B cell (primary cell): ENCODE measurements at regions not wholly inside any gene's neighbourhood (a gene's known extent, or its start where the extent isn't known, plus 50 kb on each side); places are given as distances from the start of the nearest gene placed in this dataset.

Experiments
- ATAC-seq: fragments of 200-7000 bp; cut with Tn5 transposase; one replicate; pipeline ENCODE4 v1.10.0; 2021; ENCODE audit warnings: low read depth, mild to moderate bottlenecking, moderate number of reproducible peaks, moderate library complexity
- CTCF ChIA-PET: fragments of 350-600 bp; sonication (Branson Sonifier 250); formaldehyde crosslinking; loops from one replicate; lab custom pipeline; 2021; ENCODE audit warnings: antibody characterized with exemption, inconsistent platforms; lab: Charles Lee
- POLR2A ChIA-PET: fragments of 350-600 bp; sonication (Branson Sonifier 250); formaldehyde crosslinking; loops from one replicate; lab custom pipeline; 2021; ENCODE audit warnings: antibody characterized with exemption; lab: Charles Lee
- DNase-seq: peaks from one replicate; pipeline ENCODE4 v3.0.0; 2013
- H2AFZ ChIP-seq: 2 replicates; pipeline ENCODE4 v1.6.1; 2012; ENCODE audit warnings: mild to moderate bottlenecking, low read depth, low read length; ENCODE audit not compliant: insufficient read depth, poor library complexity, severe bottlenecking
- H3K27ac ChIP-seq, 2 donors: 1 replicate in 1 of 2; 2 replicates in 1 of 2; pipeline ENCODE4 v1.5.1; 2012 to 2013; ENCODE audit warnings: low read length in 2 of 2, mild to moderate bottlenecking in 2 of 2, moderate library complexity in 1 of 2
- H3K27me3 ChIP-seq, 4 experiments: fragments of 200-600 bp in 1 of 4; sonication (generic) in 1 of 4; replicated peaks in 1 of 4; 1 replicate in 2 of 4; 2 replicates in 2 of 4; pipeline versions ENCODE4 v1.6.1 to v1.7.0; 2013 to 2016; ENCODE audit warnings: low read length in 3 of 4, mild to moderate bottlenecking in 2 of 4, mixed read lengths in 1 of 4, moderate library complexity in 1 of 4; ENCODE audit not compliant: insufficient read depth in 4 of 4, control insufficient read depth in 3 of 4; ENCODE audit errors: control extremely low read depth in 1 of 4
- H3K36me3 ChIP-seq, 2 experiments: replicated peaks in 1 of 2; 1 replicate in 1 of 2; 2 replicates in 1 of 2; pipeline versions ENCODE4 v1.6.1 to v1.7.1; 2013; ENCODE audit warnings: low read length in 1 of 2; ENCODE audit not compliant: insufficient read depth in 2 of 2, control insufficient read depth in 1 of 2; ENCODE audit errors: control extremely low read depth in 1 of 2, extremely low read depth in 1 of 2
- H3K4me1 ChIP-seq, 2 donors: fragments of 200-600 bp in 1 of 2; sonication (generic) in 1 of 2; 1 replicate in 1 of 2; 2 replicates in 1 of 2; pipeline versions ENCODE4 v1.5.1 to v1.6.1; 2013 to 2017; ENCODE audit warnings: low read length in 2 of 2; ENCODE audit not compliant: control insufficient read depth in 2 of 2, insufficient read depth in 2 of 2
- H3K4me2 ChIP-seq: replicated peaks from 2 replicates; pipeline ENCODE3; 2012; ENCODE audit warnings: mild to moderate bottlenecking, low read depth, low read length; ENCODE audit not compliant: poor library complexity, severe bottlenecking
- H3K4me3 ChIP-seq, 5 experiments: fragments of 200-600 bp in 1 of 5; sonication (generic) in 1 of 5; 1 replicate in 3 of 5; 2 replicates in 2 of 5; pipeline versions ENCODE4 v1.5.1 to v1.7.0; 2011 to 2016; ENCODE audit warnings: low read length in 4 of 5, mild to moderate bottlenecking in 4 of 5, low read depth in 2 of 5, control low read depth in 1 of 5, moderate library complexity in 1 of 5; ENCODE audit not compliant: insufficient read depth in 1 of 5; ENCODE audit errors: control extremely low read depth in 1 of 5, extremely low read depth in 1 of 5
- H3K79me2 ChIP-seq: fragments of 200-600 bp; sonication (generic); one replicate; pipeline ENCODE4 v1.6.0; 2016; ENCODE audit warnings: low read length; ENCODE audit not compliant: control insufficient read depth, insufficient read depth
- H3K9ac ChIP-seq: fragments of 200-600 bp; sonication (generic); 2 replicates; pipeline ENCODE4 v1.6.1; 2017; ENCODE audit warnings: mild to moderate bottlenecking, low read length, moderate library complexity
- H3K9me3 ChIP-seq, 3 donors: one replicate each; pipeline versions ENCODE4 v1.6.1 to v1.7.1; 2013; ENCODE audit warnings: low read length in 2 of 3; ENCODE audit not compliant: control insufficient read depth in 2 of 3, insufficient read depth in 1 of 3; ENCODE audit errors: control extremely low read depth in 1 of 3
- H4K20me1 ChIP-seq: 2 replicates; pipeline ENCODE4 v1.6.0; 2012; ENCODE audit warnings: mild to moderate bottlenecking, low read length; ENCODE audit not compliant: insufficient read depth, control insufficient read depth, poor library complexity, severe bottlenecking
- H3K27ac Mint-ChIP-seq: one replicate; pipeline ENCODE4 v1.8.0; 2021; ENCODE audit warnings: mixed read lengths
- H3K27me3 Mint-ChIP-seq: one replicate; pipeline ENCODE4 v1.8.0; 2021; ENCODE audit warnings: mixed read lengths
- H3K4me1 Mint-ChIP-seq: one replicate; pipeline ENCODE4 v1.8.0; 2021; ENCODE audit warnings: mixed read lengths
- H3K4me3 Mint-ChIP-seq: one replicate; pipeline ENCODE4 v1.8.0; 2021; ENCODE audit warnings: mixed read lengths
- H3K9me3 Mint-ChIP-seq: one replicate; pipeline ENCODE4 v1.8.0; 2022; ENCODE audit warnings: mixed read lengths; ENCODE audit not compliant: insufficient read depth
- EZH2 ChIP-seq: IDR thresholded peaks from 2 replicates; pipeline ENCODE4 v1.6.1; 2012; ENCODE audit warnings: borderline replicate concordance, low read depth, mild to moderate bottlenecking, moderate library complexity, low read length; ENCODE audit not compliant: insufficient read depth, poor library complexity, severe bottlenecking
- WGBS: methylation state at CpG from one replicate; pipeline ENCODE4 v1.1.5; 2013; ENCODE audit warnings: missing lambda C conversion rate; ENCODE audit not compliant: insufficient coverage; 5-methylcytosine and 5-hydroxymethylcytosine counted together
- intact Hi-C: fragments of 100-400 bp; cut with micrococcal nuclease; formaldehyde crosslinking; loops from one replicate; pipeline ENCODE4 v1.10.0; 2022
- TF ChIP-seq, protein P1 (sequence below): fragments of 200-600 bp; IDR thresholded peaks from one replicate; pipeline ENCODE4 v1.8.0; 2022; ENCODE audit warnings: antibody characterized with exemption, mild to moderate bottlenecking

DNA sequence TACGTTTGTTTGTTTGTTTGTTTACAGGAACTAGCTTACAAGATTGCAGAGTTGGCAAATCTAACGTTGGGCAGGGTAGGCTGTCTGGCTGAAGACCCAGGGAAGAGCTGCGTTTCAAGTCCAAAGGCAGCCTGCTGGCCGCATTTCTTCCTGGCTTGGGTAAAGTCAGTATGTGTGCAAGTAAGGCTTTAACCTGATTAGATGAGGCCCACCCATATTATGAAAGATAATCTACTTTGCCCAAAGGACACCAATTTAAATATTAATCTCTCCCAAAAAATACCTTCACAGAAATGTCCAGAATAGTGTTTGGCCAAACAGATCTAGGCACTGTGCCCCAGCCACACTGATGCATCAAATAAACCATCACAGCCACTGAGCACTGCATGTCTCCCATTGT lies 228.9 kb upstream of the HABP2 start:
- 80% methylated on average over 3 of the region's 4 CpGs for WGBS
- H3K4me2 ChIP-seq = no peak overlapping the region
- no peak overlapping the region for H2AFZ ChIP-seq
- intact Hi-C loops = no loop called here
- no peak overlapping the region for H3K27ac ChIP-seq
- Mint-ChIP-seq H3K4me1 (peaks cover 18% of the 10 kb centered on the region), H3K27ac (no peak overlapping the region), H3K9me3 (no peaks in the 10 kb centered on the region), H3K4me3 (no peak overlapping the region), H3K27me3 (peaks cover 13% of the 10 kb centered on the region)
- TF ChIP-seq, protein P1, sequence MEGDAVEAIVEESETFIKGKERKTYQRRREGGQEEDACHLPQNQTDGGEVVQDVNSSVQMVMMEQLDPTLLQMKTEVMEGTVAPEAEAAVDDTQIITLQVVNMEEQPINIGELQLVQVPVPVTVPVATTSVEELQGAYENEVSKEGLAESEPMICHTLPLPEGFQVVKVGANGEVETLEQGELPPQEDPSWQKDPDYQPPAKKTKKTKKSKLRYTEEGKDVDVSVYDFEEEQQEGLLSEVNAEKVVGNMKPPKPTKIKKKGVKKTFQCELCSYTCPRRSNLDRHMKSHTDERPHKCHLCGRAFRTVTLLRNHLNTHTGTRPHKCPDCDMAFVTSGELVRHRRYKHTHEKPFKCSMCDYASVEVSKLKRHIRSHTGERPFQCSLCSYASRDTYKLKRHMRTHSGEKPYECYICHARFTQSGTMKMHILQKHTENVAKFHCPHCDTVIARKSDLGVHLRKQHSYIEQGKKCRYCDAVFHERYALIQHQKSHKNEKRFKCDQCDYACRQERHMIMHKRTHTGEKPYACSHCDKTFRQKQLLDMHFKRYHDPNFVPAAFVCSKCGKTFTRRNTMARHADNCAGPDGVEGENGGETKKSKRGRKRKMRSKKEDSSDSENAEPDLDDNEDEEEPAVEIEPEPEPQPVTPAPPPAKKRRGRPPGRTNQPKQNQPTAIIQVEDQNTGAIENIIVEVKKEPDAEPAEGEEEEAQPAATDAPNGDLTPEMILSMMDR = no peak
- TF ChIP-seq EZH2 = no peak
- H3K9ac ChIP-seq = no peak overlapping the region
- CTCF ChIA-PET = no interaction called here
- H3K79me2 ChIP-seq = no peaks in the 10 kb centered on the region
- DNase-seq (no peak), ATAC-seq (no peak)
- no peaks in the 10 kb centered on the region for H3K27me3 ChIP-seq
- H3K4me3 ChIP-seq = no peak overlapping the region
- POLR2A ChIA-PET = no interaction called here
- no peaks in the 10 kb centered on the region for H4K20me1 ChIP-seq
- no peaks in the 10 kb centered on the region for H3K9me3 ChIP-seq
- peaks cover 10 to 30% of the 10 kb centered on the region in 2 donors for H3K4me1 ChIP-seq
- no peaks in the 10 kb centered on the region for H3K36me3 ChIP-seq

DNA sequence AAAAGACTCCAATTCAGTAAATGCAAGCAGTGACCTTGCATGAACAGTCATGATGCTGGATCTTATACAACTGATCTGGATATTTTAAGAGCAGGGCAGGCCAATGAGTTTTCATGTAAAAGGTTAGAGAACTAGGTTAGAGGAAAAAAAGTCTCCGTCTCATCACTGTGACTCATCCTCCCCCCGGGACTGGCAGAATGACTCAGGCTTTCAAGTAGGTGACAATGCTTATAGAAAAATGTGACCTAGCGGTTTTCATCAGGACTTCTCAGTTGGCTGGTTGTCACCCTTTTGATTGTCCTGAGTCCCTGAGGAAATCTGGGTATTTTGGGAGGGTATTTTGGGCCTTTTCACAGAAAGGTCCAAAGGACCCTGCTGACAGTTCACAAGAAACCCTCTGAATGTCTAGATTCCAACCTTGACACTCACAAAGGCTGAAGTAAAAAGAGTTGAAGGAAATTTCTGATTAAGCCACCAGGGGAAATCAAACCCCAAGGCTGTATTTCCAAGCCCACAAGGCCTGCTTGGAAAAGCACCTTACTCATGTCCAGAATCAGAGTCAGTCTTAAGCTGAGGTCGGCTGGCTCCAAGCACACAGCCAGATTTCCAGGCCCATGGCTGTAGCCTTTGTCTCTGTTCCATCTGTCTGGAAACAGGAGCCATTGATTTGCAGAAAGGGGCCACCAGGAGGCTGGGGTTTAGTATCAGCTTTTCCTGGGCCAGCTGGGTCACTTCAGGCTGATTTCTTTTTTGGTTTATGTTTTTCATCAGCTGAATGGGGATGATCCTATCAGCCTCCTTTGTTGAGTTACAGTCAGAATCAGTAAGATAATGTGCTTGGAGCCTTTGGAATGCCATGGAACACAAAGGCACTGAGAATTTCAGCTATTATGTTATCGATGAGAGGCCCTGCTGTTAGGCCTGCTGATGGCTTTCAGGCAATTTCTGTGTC lies 226.4 kb upstream of the HABP2 start:
- H3K9me3 ChIP-seq = no peaks in the 10 kb centered on the region
- ChIA-PET POLR2A (no interaction called here), CTCF (no interaction called here)
- DNase-seq (no peak), ATAC-seq (no peak)
- Mint-ChIP-seq H3K9me3 (no peaks in the 10 kb centered on the region), H3K27me3 (peaks cover 13% of the 10 kb centered on the region), H3K27ac (no peak overlapping the region), H3K4me1 (peaks cover 6% of the 10 kb centered on the region), H3K4me3 (no peak overlapping the region)
- no peaks in the 10 kb centered on the region for H3K27me3 ChIP-seq
- no peak overlapping the region for H3K4me2 ChIP-seq
- no peak for TF ChIP-seq EZH2
- TF ChIP-seq, protein P1 = no peak
- H3K79me2 ChIP-seq = no peaks in the 10 kb centered on the region
- peaks cover 3 to 14% of the 10 kb centered on the region in 2 donors for H3K4me1 ChIP-seq
- no peak overlapping the region for H3K4me3 ChIP-seq
- 96% methylated on average over 2 of the region's 5 CpGs for WGBS
- intact Hi-C loops = no loop called here
- H3K27ac ChIP-seq = no peak overlapping the region
- H3K9ac ChIP-seq = no peak overlapping the region
- H3K36me3 ChIP-seq = no peaks in the 10 kb centered on the region
- no peaks in the 10 kb centered on the region for H4K20me1 ChIP-seq
- H2AFZ ChIP-seq = no peak overlapping the region
